PFSK-1 (cell line): ENCODE measurements at regions not wholly inside any gene's neighbourhood (a gene's known extent, or its start where the extent isn't known, plus 50 kb on each side); places are given as distances from the start of the nearest gene placed in this dataset.

Source experiments
- POLR2AphosphoS5 ChIP-seq: IDR thresholded peaks from 2 replicates; pipeline ENCODE4 v1.6.1; 2012; ENCODE audit warnings: low read depth, mild to moderate bottlenecking, control low read depth, low read length, moderate library complexity
- TAF1 ChIP-seq: IDR thresholded peaks from 2 replicates; pipeline ENCODE4 v1.6.1; 2012; ENCODE audit warnings: low read length, control low read depth, borderline replicate concordance; ENCODE audit not compliant: insufficient read depth

DNA sequence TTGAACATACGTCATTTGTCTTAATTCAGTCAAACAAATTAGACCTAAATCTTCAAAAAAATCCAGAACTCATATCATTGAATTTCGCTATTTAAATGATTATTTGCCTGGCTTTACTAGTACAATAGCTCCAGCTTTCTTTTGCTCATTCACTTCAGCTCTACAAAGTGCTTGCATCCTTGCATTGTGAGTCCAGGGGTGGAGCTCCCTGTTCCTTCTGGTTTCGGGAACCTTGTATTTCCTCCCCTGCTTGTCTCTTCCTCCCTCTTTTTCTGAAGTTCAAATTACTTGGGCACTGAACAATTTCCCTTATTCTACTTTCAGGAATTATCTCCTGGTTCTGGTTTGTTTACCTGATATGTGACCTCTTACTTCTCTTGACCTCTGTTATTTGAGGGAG lies 58.1 kb upstream of the KITLG start:
- TF ChIP-seq POLR2AphosphoS5 (no peak), TAF1 (no peak)
